ENCODE measurements at regions not wholly inside any gene's neighbourhood (a gene's known extent, or its start where the extent isn't known, plus 50 kb on each side); places are given as distances from the start of the nearest gene placed in this dataset.

DNA sequence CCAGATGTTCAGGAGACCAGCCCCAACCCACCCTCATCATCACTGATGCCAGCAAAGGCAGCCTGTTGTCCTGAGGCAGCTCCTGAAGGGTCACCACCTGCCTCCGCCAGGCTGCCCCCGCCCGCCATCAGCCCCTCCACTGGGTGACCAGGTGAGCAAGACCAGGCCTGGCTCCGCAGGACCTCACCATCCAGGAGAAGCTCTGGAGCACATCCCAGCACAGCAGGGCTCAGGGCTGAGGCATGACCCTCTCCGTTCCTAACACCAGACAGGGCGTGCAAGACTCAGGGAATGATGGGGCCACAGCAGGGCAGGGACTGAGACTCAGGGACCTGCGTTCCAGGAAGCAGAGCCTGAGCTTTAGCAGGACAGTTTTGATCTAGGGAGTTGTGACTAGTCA, 218.8 kb upstream of the RAB6C start:
- TF ChIP-seq CTCF (conservative IDR thresholded peaks at IDR 0.05) (no peak), EZH2 (IDR thresholded peaks at IDR 0.05; ENCODE audit: low read depth) (no peak)
